ENCODE measurements at regions not wholly inside any gene's neighbourhood (a gene's known extent, or its start where the extent isn't known, plus 50 kb on each side); places are given as distances from the start of the nearest gene placed in this dataset.

DNA sequence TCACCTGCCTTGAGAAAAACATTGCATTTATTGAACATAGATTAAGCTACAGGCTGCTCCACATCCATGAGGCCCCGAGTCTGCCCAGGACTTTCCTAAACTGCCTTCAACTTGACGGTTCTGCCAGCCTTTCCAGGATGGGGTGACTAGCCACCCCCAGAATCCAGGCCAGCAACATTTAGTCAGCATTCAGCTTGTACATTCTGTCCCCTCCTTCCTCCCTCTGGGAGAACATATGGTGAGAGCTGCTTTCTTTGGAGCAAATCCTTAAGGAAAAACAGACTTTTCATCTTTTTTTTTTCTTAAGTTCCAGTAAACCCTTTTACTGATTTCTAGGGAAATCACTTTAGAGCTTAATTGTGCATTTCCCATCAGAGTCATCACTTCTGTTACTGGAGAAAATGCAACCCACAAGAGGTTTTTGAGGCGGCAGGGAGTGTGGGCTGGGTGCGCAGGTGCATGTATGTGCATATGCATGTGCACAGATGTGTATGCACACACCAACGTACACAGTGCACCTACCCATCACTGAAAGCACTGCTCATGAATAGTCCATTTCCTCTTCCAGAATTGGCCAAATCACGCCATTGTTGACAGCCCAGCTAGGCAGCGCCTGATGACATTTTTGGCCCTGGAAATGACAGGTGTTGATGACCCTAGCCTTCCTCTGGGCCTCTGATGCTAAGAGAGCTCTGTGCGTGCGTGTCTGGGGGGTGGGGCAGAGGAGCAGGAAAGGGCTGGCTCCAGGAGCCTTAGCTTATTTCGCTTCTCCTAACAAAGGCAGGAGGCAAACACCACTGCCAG lies 145.6 kb downstream of the HSD17B3 start:
- no peak overlapping the region for H3K9ac ChIP-seq (ENCODE audit: extremely low read depth, low read length, poor library complexity, severe bottlenecking)
- no peak for DNase-seq
- no peak overlapping the region for H3K4me3 ChIP-seq (ENCODE audit: low read length)
- H3K27ac ChIP-seq (ENCODE audit: low read depth, low read length) = no peak overlapping the region
- peaks cover 11% of the 10 kb centered on the region for H3K27me3 Mint-ChIP-seq (ENCODE audit: insufficient read depth)
- no peak overlapping the region for H3K4me3 Mint-ChIP-seq
- no peaks in the 10 kb centered on the region for H3K36me3 ChIP-seq (ENCODE audit: control insufficient read depth, insufficient read depth, low read length)
- H3K27me3 ChIP-seq (ENCODE audit: control insufficient read depth, insufficient read depth, low read length, poor library complexity, severe bottlenecking) = peaks cover 1% of the 10 kb centered on the region
- no peaks in the 10 kb centered on the region for H3K36me3 Mint-ChIP-seq (ENCODE audit: low read depth)
- H3K27ac Mint-ChIP-seq = no peak overlapping the region
- no peaks in the 10 kb centered on the region for H3K4me1 ChIP-seq (ENCODE audit: control insufficient read depth, insufficient read depth, low read length)
- no peaks in the 10 kb centered on the region for H3K9me3 ChIP-seq (ENCODE audit: control insufficient read depth, low read length)
- no peaks in the 10 kb centered on the region for H3K9me3 Mint-ChIP-seq
- peaks cover 8% of the 10 kb centered on the region for H3K4me1 Mint-ChIP-seq
- 89 to 93% methylated on average over 10 of the region's 10 CpGs for WGBS, 2 experiments (ENCODE audit: insufficient coverage in 1 of 2, insufficient read length in 1 of 2)
- TF ChIP-seq, protein P1, sequence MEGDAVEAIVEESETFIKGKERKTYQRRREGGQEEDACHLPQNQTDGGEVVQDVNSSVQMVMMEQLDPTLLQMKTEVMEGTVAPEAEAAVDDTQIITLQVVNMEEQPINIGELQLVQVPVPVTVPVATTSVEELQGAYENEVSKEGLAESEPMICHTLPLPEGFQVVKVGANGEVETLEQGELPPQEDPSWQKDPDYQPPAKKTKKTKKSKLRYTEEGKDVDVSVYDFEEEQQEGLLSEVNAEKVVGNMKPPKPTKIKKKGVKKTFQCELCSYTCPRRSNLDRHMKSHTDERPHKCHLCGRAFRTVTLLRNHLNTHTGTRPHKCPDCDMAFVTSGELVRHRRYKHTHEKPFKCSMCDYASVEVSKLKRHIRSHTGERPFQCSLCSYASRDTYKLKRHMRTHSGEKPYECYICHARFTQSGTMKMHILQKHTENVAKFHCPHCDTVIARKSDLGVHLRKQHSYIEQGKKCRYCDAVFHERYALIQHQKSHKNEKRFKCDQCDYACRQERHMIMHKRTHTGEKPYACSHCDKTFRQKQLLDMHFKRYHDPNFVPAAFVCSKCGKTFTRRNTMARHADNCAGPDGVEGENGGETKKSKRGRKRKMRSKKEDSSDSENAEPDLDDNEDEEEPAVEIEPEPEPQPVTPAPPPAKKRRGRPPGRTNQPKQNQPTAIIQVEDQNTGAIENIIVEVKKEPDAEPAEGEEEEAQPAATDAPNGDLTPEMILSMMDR (conservative IDR thresholded peaks at IDR 0.05) = no peak

DNA sequence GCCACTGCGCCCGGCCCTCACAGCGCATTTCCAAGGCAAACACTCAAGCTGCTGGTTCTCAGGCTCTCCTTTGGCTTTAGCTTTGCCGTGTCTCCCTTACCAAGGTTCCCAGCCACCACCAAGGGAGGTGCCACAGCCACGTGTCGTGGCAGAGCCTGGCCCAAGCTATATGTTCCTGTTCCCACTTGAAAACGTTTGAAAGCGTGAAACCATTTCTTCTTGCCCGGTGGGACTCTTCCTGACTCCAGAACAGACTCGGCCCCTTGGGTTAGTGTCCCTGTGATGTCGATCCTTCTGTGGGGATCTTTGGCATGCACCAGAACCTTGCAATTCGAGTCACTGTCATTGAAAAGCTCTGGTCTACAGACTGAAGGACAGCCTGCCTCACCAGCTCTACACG lies 147.9 kb downstream of the HSD17B3 start:
- Histone ChIP-seq H3K9me3 (ENCODE audit: control insufficient read depth, low read length) (no peaks in the 10 kb centered on the region), H3K36me3 (ENCODE audit: control insufficient read depth, insufficient read depth, low read length) (no peaks in the 10 kb centered on the region), H3K27ac (ENCODE audit: low read depth, low read length) (no peak overlapping the region), H3K9ac (ENCODE audit: extremely low read depth, low read length, poor library complexity, severe bottlenecking) (no peak overlapping the region), H3K4me3 (ENCODE audit: low read length) (no peak overlapping the region), H3K27me3 (ENCODE audit: control insufficient read depth, insufficient read depth, low read length, poor library complexity, severe bottlenecking) (no peaks in the 10 kb centered on the region), H3K4me1 (ENCODE audit: control insufficient read depth, insufficient read depth, low read length) (no peaks in the 10 kb centered on the region)
- no peaks in the 10 kb centered on the region for H3K36me3 Mint-ChIP-seq (ENCODE audit: low read depth)
- no peak overlapping the region for H3K27ac Mint-ChIP-seq
- no peak for DNase-seq
- H3K4me3 Mint-ChIP-seq = no peak overlapping the region
- H3K4me1 Mint-ChIP-seq = peaks cover 8% of the 10 kb centered on the region
- WGBS, 2 experiments (ENCODE audit: insufficient coverage in 1 of 2, insufficient read length in 1 of 2) = 85 to 88% methylated on average over 12 to 13 of the region's 13 CpGs
- TF ChIP-seq, protein P1 (conservative IDR thresholded peaks at IDR 0.05) = no peak
- peaks cover 6% of the 10 kb centered on the region for H3K27me3 Mint-ChIP-seq (ENCODE audit: insufficient read depth)
- no peaks in the 10 kb centered on the region for H3K9me3 Mint-ChIP-seq

DNA sequence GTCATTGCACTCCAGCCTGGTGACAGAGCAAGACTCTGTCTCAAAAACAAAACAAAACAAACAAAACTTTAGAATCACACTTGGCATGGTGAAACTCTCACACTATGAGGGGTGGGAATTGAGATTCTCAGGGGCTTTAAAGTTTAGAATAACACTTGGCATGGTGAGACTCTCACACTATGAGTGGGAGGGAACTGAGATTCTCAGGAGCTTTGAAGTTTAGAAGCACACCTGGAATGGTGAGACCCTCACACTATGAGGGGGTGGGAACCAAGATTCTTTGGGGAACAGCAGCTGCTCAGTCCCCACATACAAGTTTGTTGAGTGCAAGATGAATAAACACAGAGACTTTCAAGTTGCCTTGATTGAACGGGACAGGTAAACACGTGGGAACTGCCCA lies 149.4 kb downstream of the HSD17B3 start:
- H3K36me3 ChIP-seq (ENCODE audit: control insufficient read depth, insufficient read depth, low read length) = no peaks in the 10 kb centered on the region
- WGBS, 2 experiments (ENCODE audit: insufficient coverage in 1 of 2, insufficient read length in 1 of 2) = 82 to 87% methylated on average over 2 of the region's 2 CpGs
- H3K9ac ChIP-seq (ENCODE audit: extremely low read depth, low read length, poor library complexity, severe bottlenecking) = no peak overlapping the region
- Mint-ChIP-seq H3K9me3 (no peaks in the 10 kb centered on the region), H3K4me3 (no peak overlapping the region), H3K27ac (no peak overlapping the region), H3K27me3 (ENCODE audit: insufficient read depth) (peaks cover 4% of the 10 kb centered on the region), H3K36me3 (ENCODE audit: low read depth) (no peaks in the 10 kb centered on the region), H3K4me1 (peaks cover 8% of the 10 kb centered on the region)
- H3K4me3 ChIP-seq (ENCODE audit: low read length) = no peak overlapping the region
- H3K9me3 ChIP-seq (ENCODE audit: control insufficient read depth, low read length) = no peaks in the 10 kb centered on the region
- H3K27me3 ChIP-seq (ENCODE audit: control insufficient read depth, insufficient read depth, low read length, poor library complexity, severe bottlenecking) = no peaks in the 10 kb centered on the region
- TF ChIP-seq, protein P1 (conservative IDR thresholded peaks at IDR 0.05) = no peak
- H3K4me1 ChIP-seq (ENCODE audit: control insufficient read depth, insufficient read depth, low read length) = no peaks in the 10 kb centered on the region
- no peak for DNase-seq
- no peak overlapping the region for H3K27ac ChIP-seq (ENCODE audit: low read depth, low read length)

All from endodermal cell (in vitro differentiated cells).